Breast epithelium (tissue), 4 donors: ENCODE measurements at regions not wholly inside any gene's neighbourhood (a gene's known extent, or its start where the extent isn't known, plus 50 kb on each side); places are given as distances from the start of the nearest gene placed in this dataset.

Source experiments
- DNase-seq, 2 donors: peaks; one replicate each; pipeline ENCODE4 v3.0.0-alpha.2; 2019; ENCODE audit warnings: low spot score in 2 of 2
- H3K27ac ChIP-seq, 2 donors: fragments of 200-600 bp; sonication (generic) in 1 of 2; one replicate each; pipeline ENCODE4 v1.5.1; 2016 to 2019; ENCODE audit warnings: mild to moderate bottlenecking in 1 of 2
- H3K27me3 ChIP-seq, 2 donors: fragments of 200-600 bp; sonication (generic) in 1 of 2; one replicate each; pipeline versions ENCODE4 v1.5.1 to v1.6.0; 2017 to 2019; ENCODE audit warnings: control low read depth in 1 of 2, mild to moderate bottlenecking in 1 of 2
- H3K36me3 ChIP-seq: fragments of 200-600 bp; one replicate; pipeline ENCODE4 v1.5.1; 2019
- H3K4me1 ChIP-seq, 2 donors: fragments of 200-600 bp; sonication (generic); one replicate each; pipeline ENCODE4 v1.5.1; 2016 to 2019; ENCODE audit warnings: control low read depth in 1 of 2
- H3K4me3 ChIP-seq, 3 donors: fragments of 200-600 bp; sonication (generic); 1 replicate in 2 of 3; 2 replicates in 1 of 3; pipeline ENCODE4 v1.5.1; 2016 to 2019; ENCODE audit warnings: mild to moderate bottlenecking in 3 of 3, moderate library complexity in 2 of 3
- H3K9me3 ChIP-seq, 2 donors: fragments of 200-600 bp; sonication (generic) in 1 of 2; one replicate each; pipeline ENCODE4 v1.5.1; 2016 to 2019; ENCODE audit warnings: control low read depth in 1 of 2
- POLR2A ChIP-seq: fragments of 450-650 bp; IDR thresholded peaks from one replicate; pipeline ENCODE4 v1.6.1; 2016; ENCODE audit warnings: antibody characterized with exemption, mild to moderate bottlenecking, moderate library complexity
- POLR2AphosphoS5 ChIP-seq, 3 donors: sonication (generic); formaldehyde crosslinking; IDR thresholded peaks; one replicate each; pipeline ENCODE4 v1.6.1; 2017; ENCODE audit warnings: antibody characterized with exemption in 3 of 3
- intact Hi-C: fragments of 100-400 bp; cut with DNase I; formaldehyde crosslinking; loops from one replicate; pipeline ENCODE4 v1.15.1; 2023; ENCODE audit warnings: low total_unique reads
- TF ChIP-seq, protein P1 (sequence below), 3 donors: fragments of 450-650 bp; IDR thresholded peaks; one replicate each; pipeline ENCODE4 v1.5.1; 2016 to 2017; ENCODE audit warnings: antibody characterized with exemption in 3 of 3, mild to moderate bottlenecking in 3 of 3, moderate library complexity in 3 of 3

DNA sequence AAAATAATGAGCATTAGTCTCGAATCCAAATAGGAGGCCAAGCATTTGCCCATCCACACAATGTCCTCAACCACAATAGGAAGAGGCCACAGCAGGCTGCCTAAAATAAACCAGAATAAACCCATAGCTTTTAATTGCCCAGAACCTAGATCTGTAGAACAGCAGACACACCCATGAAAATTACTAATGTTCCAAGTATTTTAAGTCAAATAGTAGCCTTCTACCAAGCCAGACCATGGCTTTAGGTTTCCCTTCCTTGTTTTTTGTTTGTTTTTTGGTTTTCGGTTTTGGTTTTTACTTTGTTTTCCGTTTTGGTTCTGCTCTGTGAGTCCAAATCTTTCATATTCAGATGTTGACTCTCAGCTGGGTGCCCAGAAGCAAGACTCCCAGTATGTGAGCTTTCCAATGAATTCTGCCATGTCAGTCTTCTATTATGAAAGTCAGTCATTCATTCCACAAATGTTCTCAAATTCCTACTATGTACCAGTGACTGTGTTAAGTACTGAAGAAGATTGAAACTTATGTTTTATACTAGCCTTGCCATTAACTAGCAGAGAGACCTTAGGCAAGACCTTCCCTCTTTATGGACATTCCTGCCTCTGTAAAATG, 57.8 kb upstream of the BOC start:
- no peak for DNase-seq
- Histone ChIP-seq H3K4me1 (peaks cover 0 to 3% of the 10 kb centered on the region in 2 donors), H3K36me3 (no peaks in the 10 kb centered on the region), H3K27me3 (no peaks in the 10 kb centered on the region), H3K9me3 (no peaks in the 10 kb centered on the region), H3K27ac (no peak overlapping the region), H3K4me3 (no peak overlapping the region)
- TF ChIP-seq POLR2AphosphoS5 (IDR thresholded peaks at IDR 0.05) (no peak), POLR2A (no peak)
- TF ChIP-seq, protein P1, sequence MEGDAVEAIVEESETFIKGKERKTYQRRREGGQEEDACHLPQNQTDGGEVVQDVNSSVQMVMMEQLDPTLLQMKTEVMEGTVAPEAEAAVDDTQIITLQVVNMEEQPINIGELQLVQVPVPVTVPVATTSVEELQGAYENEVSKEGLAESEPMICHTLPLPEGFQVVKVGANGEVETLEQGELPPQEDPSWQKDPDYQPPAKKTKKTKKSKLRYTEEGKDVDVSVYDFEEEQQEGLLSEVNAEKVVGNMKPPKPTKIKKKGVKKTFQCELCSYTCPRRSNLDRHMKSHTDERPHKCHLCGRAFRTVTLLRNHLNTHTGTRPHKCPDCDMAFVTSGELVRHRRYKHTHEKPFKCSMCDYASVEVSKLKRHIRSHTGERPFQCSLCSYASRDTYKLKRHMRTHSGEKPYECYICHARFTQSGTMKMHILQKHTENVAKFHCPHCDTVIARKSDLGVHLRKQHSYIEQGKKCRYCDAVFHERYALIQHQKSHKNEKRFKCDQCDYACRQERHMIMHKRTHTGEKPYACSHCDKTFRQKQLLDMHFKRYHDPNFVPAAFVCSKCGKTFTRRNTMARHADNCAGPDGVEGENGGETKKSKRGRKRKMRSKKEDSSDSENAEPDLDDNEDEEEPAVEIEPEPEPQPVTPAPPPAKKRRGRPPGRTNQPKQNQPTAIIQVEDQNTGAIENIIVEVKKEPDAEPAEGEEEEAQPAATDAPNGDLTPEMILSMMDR (IDR thresholded peaks at IDR 0.05): no peak
- intact Hi-C loops: no loop called here

DNA sequence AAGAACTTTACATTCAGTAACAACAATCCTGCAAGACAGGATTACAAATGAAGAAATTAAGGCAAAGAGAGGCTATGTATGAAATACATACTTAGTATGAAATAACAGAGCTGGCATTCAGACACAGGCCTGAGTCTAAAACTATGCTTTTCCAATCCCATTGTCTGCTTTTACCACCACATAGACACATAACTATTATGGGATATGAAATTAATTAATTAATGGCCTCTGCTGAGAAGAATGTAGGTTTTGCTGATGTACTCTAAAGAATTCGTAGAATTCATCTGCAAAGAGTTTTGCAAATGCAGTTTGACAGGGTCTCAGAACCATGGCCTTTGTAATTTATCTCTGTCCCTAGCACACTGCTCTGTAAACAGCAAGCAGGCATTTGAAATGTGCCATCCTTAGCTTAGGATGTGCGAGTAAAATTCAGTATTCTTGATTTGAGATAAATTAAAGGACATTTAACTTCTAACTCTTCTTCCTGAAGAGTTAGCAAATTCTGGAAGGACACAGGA, 54.5 kb upstream of the BOC start:
- intact Hi-C loops: no loop called here

DNA sequence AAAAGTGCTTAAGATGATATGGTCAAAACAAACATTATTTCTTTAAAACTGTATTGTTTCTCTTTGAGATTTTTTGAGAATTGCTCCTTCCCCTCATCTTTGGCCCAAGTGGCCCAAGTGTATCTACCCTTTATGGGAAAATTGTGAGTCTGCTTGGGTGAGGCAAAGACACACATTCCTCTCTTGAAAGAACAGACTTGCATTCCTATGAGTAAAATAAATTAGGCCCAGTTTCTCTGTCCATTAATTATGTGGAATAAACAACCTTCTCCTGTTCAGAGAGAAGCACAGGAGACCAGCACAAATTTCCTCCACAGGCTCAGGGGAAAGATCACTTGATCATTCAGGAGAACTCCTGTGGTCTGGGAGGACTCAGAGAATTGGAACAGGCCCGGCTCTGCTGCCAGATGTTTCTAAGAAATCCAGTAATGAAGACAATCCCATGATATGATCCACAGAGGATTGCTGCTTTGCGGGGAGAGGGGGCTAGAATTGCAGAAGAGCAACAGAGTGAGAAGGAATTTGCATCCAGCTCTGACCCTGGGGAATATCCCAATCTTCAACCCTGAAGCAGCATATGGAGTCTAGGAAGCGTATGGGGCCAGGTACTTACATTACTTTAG, 53.8 kb upstream of the BOC start:
- H3K4me1 ChIP-seq: no peaks in the 10 kb centered on the region
- H3K9me3 ChIP-seq: no peaks in the 10 kb centered on the region
- no peaks in the 10 kb centered on the region for H3K27me3 ChIP-seq
- peak in 2 of 3 donors; percentile 51 to 76 for TF ChIP-seq POLR2AphosphoS5 (IDR thresholded peaks at IDR 0.05)
- no peak for TF ChIP-seq POLR2A
- peak overlapping the region; percentile 38 to 78 for H3K27ac ChIP-seq
- intact Hi-C loops: no loop called here
- DNase-seq: peak in 1 of 2 donors; percentile 41
- no peak overlapping the region for H3K4me3 ChIP-seq
- no peaks in the 10 kb centered on the region for H3K36me3 ChIP-seq

More for the DNA sequence above, 54.5 kb upstream of the BOC start:
- Histone ChIP-seq H3K27me3 (no peaks in the 10 kb centered on the region), H3K9me3 (no peaks in the 10 kb centered on the region), H3K4me3 (no peak overlapping the region), H3K27ac (peak overlapping the region; percentile 38 to 78), H3K36me3 (no peaks in the 10 kb centered on the region), H3K4me1 (no peaks in the 10 kb centered on the region)
- TF ChIP-seq, protein P1 (IDR thresholded peaks at IDR 0.05): no peak
- no peak for TF ChIP-seq POLR2A
- no peak for TF ChIP-seq POLR2AphosphoS5 (IDR thresholded peaks at IDR 0.05)
- no peak for DNase-seq

DNA sequence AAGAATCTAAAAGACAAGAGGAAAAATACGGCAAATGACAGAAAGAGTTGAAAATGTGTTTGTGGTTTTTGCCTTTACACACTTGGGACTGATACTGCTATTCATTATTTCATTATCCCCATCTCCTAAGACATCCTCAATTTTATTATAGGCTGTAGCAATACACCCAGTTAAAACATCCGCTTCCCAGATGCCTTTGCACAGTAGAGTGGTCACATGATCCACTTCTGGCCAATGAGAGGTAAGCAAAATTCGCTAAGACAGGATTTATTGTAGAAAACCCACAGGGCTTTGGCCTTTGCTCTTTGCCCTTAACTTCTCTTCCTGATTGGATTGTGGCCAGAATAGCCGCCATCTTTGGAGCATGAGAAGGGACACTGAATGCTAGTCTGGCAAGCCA, 53.2 kb upstream of the BOC start:
- Histone ChIP-seq H3K9me3 (no peaks in the 10 kb centered on the region), H3K27ac (peak overlapping the region; percentile 11 to 78), H3K4me1 (no peaks in the 10 kb centered on the region), H3K27me3 (no peaks in the 10 kb centered on the region), H3K4me3 (no peak overlapping the region), H3K36me3 (no peaks in the 10 kb centered on the region)
- TF ChIP-seq POLR2AphosphoS5 (IDR thresholded peaks at IDR 0.05) (no peak), POLR2A (no peak)
- TF ChIP-seq, protein P1 (IDR thresholded peaks at IDR 0.05): no peak
- no peak for DNase-seq
- intact Hi-C loops: no loop called here
